ENCODE measurements at regions not wholly inside any gene's neighbourhood (a gene's known extent, or its start where the extent isn't known, plus 50 kb on each side); places are given as distances from the start of the nearest gene placed in this dataset.

- Histone ChIP-seq H4K5ac (ENCODE audit: insufficient read length, low read depth, low read length) (no peak overlapping the region), H4K8ac (ENCODE audit: extremely low read depth, insufficient read depth, low read length) (no peak overlapping the region), H2BK15ac (ENCODE audit: low read length) (no peak overlapping the region), H3K18ac (ENCODE audit: extremely low read depth, low read length) (no peak overlapping the region), H3K14ac (ENCODE audit: insufficient read length) (no peak overlapping the region), H2BK120ac (replicated peaks; ENCODE audit: low read depth, low read length) (no peak overlapping the region), H3K4me1 (replicated peaks in 1 of 4; ENCODE audit: control insufficient read depth in 3 of 4, insufficient read depth in 4 of 4, low read length in 3 of 4) (no peaks in the 10 kb centered on the region), H2AFZ (ENCODE audit: low read length) (no peak overlapping the region), H3K4me3 (ENCODE audit: extremely low read depth in 1 of 4, insufficient read depth in 2 of 4, low read depth in 3 of 4, low read length in 4 of 4) (no peak overlapping the region), H3K36me3 (ENCODE audit: control insufficient read depth in 2 of 4, insufficient read depth in 4 of 4, low read length in 3 of 4) (no peaks in the 10 kb centered on the region), H3K27ac (ENCODE audit: low read depth, low read length) (no peak overlapping the region), H3K23ac (ENCODE audit: insufficient read length) (no peak overlapping the region), H3K9me3 (ENCODE audit: insufficient read depth in 2 of 2, low read depth in 1 of 2, low read length in 1 of 2) (no peaks in the 10 kb centered on the region; a peak in 1 of 4 replicates), H3K4me2 (ENCODE audit: insufficient read depth in 1 of 2, low read depth in 2 of 2, low read length in 2 of 2) (no peak overlapping the region), H4K91ac (replicated peaks; ENCODE audit: insufficient read length, low read length) (no peak overlapping the region), H4K20me1 (replicated peaks in 1 of 2; ENCODE audit: control insufficient read depth in 1 of 2, insufficient read depth in 2 of 2, low read length in 2 of 2) (no peaks in the 10 kb centered on the region), H2BK12ac (ENCODE audit: low read depth, low read length) (no peak overlapping the region), H3K27me3 (replicated peaks in 1 of 4; ENCODE audit: control insufficient read depth in 3 of 4, extremely low read depth in 1 of 4, insufficient read depth in 3 of 4, low read length in 3 of 4) (no peaks in the 10 kb centered on the region), H3K79me1 (ENCODE audit: low read depth, low read length) (no peaks in the 10 kb centered on the region), H3K9ac (replicated peaks in 1 of 4; ENCODE audit: extremely low read depth in 1 of 4, low read depth in 3 of 4, low read length in 3 of 4) (no peak overlapping the region), H3K56ac (replicated peaks; ENCODE audit: insufficient read length, low read depth, low read length) (no peak overlapping the region), H2AK5ac (ENCODE audit: low read depth, low read length) (no peak overlapping the region), H3K23me2 (ENCODE audit: low read depth, low read length) (no peaks in the 10 kb centered on the region), H3K4ac (replicated peaks; ENCODE audit: insufficient read length, low read depth, low read length) (no peak overlapping the region), H2BK20ac (ENCODE audit: low read length) (no peak overlapping the region), H2BK5ac (ENCODE audit: low read depth, low read length) (no peak overlapping the region), H3K79me2 (ENCODE audit: control insufficient read depth in 1 of 2, insufficient read depth in 2 of 2, low read length in 2 of 2) (no peaks in the 10 kb centered on the region)
- TF ChIP-seq CEBPB (IDR thresholded peaks at IDR 0.05; ENCODE audit: low read depth, low read length) (no peak), POU5F1 (IDR thresholded peaks at IDR 0.05; ENCODE audit: low read depth, low read length) (no peak), RNF2 (IDR thresholded peaks at IDR 0.05; ENCODE audit: borderline replicate concordance, low read depth, low read length, missing control alignments, poor library complexity, severe bottlenecking) (no peak), GTF2F1 (IDR thresholded peaks at IDR 0.05; ENCODE audit: borderline replicate concordance, low read depth, low read length) (no peak), HDAC6 (IDR thresholded peaks at IDR 0.05; ENCODE audit: low read depth, low read length) (no peak), FOSL1 (IDR thresholded peaks at IDR 0.05; ENCODE audit: insufficient read depth, low read depth, low read length) (no peak), SP1 (IDR thresholded peaks at IDR 0.05; ENCODE audit: low read depth, low read length) (no peak)
- no peak for FAIRE-seq
- WGBS, 2 experiments (ENCODE audit: extremely low coverage in 1 of 2, insufficient coverage in 1 of 2, insufficient read length in 1 of 2, insufficient replicate concordance in 2 of 2, low coverage in 1 of 2, low lambda C conversion rate in 2 of 2, missing lambda C conversion rate in 1 of 2) = 21% methylated on average over 2 of the region's 2 CpGs; no CpG with 5 or more reads in 1 of the 2 experiments
- ChIA-PET POLR2A (ENCODE audit: partially characterized antibody) (no interaction called here), CTCF (ENCODE audit: partially characterized antibody) (interaction anchor here (0.5 to 1.1 kb wide), 6 partner anchors 13 to 822 kb away, joined by 3 to 8 read pairs (median 3); no protein-coding TSS in a partner anchor)
- no peak for DNase-seq (ENCODE audit: low read depth in 1 of 2, low spot score in 2 of 2)
Measured at GRCh38 chr18:60560071-60560470, 187.5 kb upstream of the MC4R start.

Data from H1 (cell line).